ENCODE measurements at regions not wholly inside any gene's neighbourhood (a gene's known extent, or its start where the extent isn't known, plus 50 kb on each side); places are given as distances from the start of the nearest gene placed in this dataset.

DNA sequence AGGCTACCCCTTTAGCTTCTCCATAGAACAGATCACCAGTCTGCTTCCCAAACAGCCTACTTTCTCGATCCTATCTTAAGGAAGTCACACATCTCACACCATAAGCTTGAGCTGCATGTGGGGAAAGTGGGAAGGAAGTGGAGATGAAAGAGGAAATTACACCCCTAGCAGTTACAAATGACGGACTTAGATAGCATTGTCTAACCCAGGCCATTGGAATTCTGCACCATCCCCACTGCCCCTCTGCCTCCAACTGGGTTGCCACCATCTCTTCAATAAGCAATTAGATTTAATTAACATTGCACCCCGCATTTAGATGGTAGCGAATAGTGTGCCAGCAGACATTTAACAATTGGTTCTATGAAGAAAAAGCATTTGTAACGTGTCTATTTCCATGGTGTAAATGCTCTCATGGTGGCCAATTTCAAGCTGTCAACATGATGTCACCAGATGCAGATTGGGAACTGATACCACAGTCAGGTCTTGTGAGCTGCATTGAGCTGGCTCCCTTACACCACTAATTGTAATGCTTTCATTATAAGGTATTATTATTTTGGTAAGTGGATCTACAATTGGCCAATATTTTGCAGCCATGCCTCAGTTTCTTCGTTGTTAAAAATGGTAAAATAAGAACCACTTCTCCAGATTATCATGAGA lies 124.7 kb downstream of the CD24 start:
- H3K27me3 Mint-ChIP-seq = no peaks in the 10 kb centered on the region
- peaks cover 3% of the 10 kb centered on the region for H3K9me3 Mint-ChIP-seq
- H3K27ac Mint-ChIP-seq = peak overlapping the region; percentile 87
- no peak overlapping the region for H3K4me3 Mint-ChIP-seq
- H3K36me3 Mint-ChIP-seq = no peaks in the 10 kb centered on the region
- peaks cover 41% of the 10 kb centered on the region for H3K4me1 Mint-ChIP-seq
- DNase-seq (ENCODE audit: low spot score in 2 of 2) (no peak), ATAC-seq (ENCODE audit: low read depth) (peak; percentile 75)

DNA sequence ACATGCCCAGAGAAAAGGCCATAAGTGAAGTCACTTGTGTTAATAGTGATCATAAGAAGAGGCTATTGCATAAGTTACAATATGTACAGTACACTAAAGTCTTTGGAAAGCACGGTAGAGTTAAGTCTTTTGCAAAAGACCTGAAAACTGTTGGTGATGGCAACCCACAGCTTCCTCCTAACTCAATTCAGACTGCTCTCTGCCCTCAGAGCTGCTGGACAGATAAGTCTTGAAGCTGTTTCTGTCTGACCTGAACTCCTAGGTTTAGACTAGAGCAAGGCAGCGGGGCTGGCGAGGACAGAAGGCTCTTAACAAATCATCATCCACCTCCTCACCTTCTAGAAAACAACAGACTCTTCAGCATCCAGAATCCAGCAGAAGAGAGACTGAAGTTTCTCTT lies 125.4 kb downstream of the CD24 start:
- DNase-seq (ENCODE audit: low spot score in 2 of 2) (no peak), ATAC-seq (ENCODE audit: low read depth) (no peak)
- H3K27ac Mint-ChIP-seq = peak overlapping the region; percentile 87
- peaks cover 3% of the 10 kb centered on the region for H3K9me3 Mint-ChIP-seq
- no peak overlapping the region for H3K4me3 Mint-ChIP-seq
- no peaks in the 10 kb centered on the region for H3K36me3 Mint-ChIP-seq
- no peaks in the 10 kb centered on the region for H3K27me3 Mint-ChIP-seq
- H3K4me1 Mint-ChIP-seq = peaks cover 42% of the 10 kb centered on the region

DNA sequence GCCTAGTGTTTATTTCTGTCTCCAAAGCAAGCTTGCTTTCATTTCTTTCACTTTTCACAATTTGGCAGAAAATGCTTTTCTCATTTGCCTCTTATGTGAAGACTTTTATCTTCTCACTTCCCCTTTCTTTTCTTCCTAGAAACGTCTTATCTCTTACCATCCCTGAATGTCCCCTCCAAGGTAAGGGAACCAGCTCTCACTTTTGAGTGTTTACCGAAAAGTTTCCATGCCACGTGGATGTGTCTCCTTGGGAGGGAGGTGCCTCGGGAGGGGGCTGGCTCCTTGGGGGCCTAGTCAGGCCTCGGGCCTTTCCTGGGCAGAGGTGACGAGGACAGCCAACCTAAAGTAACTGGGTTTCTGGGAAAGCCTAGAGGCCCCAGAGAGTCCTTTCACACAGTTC lies 127.4 kb downstream of the CD24 start:
- DNase-seq (ENCODE audit: low spot score in 2 of 2) (no peak), ATAC-seq (ENCODE audit: low read depth) (peak; percentile 51)
- no peaks in the 10 kb centered on the region for H3K9me3 Mint-ChIP-seq
- no peaks in the 10 kb centered on the region for H3K27me3 Mint-ChIP-seq
- peaks cover 47% of the 10 kb centered on the region for H3K4me1 Mint-ChIP-seq
- H3K36me3 Mint-ChIP-seq = no peaks in the 10 kb centered on the region
- peak overlapping the region; percentile 87 for H3K27ac Mint-ChIP-seq
- peak overlapping the region; percentile 62 for H3K4me3 Mint-ChIP-seq

DNA sequence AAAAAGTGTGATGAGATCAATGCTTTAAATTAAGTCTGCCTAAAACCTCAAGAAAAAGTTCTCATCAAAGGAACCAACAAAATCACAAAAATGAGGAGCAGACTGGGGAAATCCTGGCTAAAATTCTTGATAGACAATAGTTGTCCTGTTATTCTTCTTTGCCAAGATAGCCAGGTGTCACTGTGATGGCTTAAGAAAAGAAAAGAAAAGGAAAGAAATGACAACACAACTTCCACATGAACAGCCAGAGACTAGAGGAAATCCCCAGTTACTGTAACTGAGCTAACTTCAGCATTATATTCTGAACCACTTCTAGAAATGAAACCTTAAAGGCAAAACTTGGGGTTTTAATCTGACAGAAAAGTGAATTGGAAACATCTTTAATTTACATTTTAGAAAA lies 129.6 kb downstream of the CD24 start:
- H3K9me3 Mint-ChIP-seq = no peaks in the 10 kb centered on the region
- peak; percentile 71 for ATAC-seq (ENCODE audit: low read depth)

DNA sequence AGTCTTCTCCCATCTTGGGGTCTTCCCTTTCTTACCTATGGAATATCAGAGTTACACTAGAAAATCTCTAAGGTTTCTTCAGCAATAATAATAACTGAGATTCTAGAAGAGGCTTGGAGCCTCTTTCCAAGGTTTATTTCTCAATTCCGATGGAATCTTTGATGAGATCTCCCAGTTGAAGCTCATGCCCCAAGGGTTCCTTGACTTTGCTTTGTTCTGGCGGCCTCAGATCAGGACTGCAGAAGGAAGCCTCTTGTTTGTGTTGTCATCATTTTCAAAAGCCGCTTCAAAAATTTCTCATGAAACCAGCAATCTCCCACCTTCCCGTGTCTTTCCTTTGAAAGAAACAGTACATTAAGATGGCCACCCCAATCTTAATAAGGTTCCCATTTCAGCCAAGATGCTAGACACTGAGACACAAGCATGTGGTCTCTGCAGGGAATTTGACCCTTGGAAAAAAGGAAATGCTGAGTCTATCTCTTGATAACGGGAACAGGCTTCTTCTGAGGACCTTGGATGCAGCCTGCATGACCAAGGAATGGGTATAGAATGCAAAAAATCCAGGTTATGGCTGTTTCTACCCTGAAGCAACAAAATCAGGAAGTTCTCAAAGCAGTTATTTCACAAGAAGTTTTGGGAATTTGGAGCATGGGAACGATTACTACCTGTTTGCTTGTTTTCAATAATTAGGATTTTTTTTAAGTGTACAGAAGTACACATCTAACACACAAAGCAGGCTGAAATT lies 141.6 kb downstream of the CD24 start:
- ATAC-seq (ENCODE audit: low read depth) = no peak
- Mint-ChIP-seq H3K27ac (no peak overlapping the region), H3K36me3 (peaks cover 4% of the 10 kb centered on the region), H3K9me3 (peaks cover 5% of the 10 kb centered on the region), H3K4me1 (no peaks in the 10 kb centered on the region), H3K27me3 (no peaks in the 10 kb centered on the region), H3K4me3 (no peak overlapping the region)
- DNase-seq (ENCODE audit: low spot score in 2 of 2) = no peak

More for the DNA sequence above, 129.6 kb downstream of the CD24 start:
- H3K36me3 Mint-ChIP-seq = no peaks in the 10 kb centered on the region
- H3K27me3 Mint-ChIP-seq = no peaks in the 10 kb centered on the region
- peak overlapping the region; percentile 84 for H3K27ac Mint-ChIP-seq
- H3K4me3 Mint-ChIP-seq = peak overlapping the region; percentile 9
- DNase-seq (ENCODE audit: low spot score in 2 of 2) = peak in 1 of 2 donors; percentile 12
- peaks cover 45% of the 10 kb centered on the region for H3K4me1 Mint-ChIP-seq

DNA sequence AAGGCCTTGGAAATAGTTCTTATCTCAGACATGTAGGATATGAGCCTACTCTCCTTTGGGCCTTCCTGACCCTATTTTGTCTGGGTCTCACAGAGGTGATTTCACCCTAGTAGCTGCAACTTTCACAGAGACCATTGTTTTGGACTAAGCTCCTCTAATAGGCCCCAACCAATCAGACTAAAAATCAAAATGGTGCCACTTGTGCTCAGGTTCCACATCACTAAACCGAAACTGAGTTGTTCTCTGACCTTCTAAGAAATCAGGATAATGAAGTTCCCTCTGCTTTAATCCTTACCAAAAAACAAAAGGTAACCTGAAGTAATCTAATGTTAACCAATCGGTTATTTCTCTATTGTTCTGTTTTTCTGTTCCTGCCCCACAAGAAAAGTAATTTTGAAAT lies 143.6 kb downstream of the CD24 start:
- H3K4me1 Mint-ChIP-seq = peaks cover 3% of the 10 kb centered on the region
- DNase-seq (ENCODE audit: low spot score in 2 of 2) = no peak
- peak overlapping the region; percentile 45 for H3K27ac Mint-ChIP-seq
- peaks cover 6% of the 10 kb centered on the region for H3K36me3 Mint-ChIP-seq
- H3K9me3 Mint-ChIP-seq = peaks cover 6% of the 10 kb centered on the region
- H3K4me3 Mint-ChIP-seq = no peak overlapping the region
- H3K27me3 Mint-ChIP-seq = no peaks in the 10 kb centered on the region
- no peak for ATAC-seq (ENCODE audit: low read depth)

DNA sequence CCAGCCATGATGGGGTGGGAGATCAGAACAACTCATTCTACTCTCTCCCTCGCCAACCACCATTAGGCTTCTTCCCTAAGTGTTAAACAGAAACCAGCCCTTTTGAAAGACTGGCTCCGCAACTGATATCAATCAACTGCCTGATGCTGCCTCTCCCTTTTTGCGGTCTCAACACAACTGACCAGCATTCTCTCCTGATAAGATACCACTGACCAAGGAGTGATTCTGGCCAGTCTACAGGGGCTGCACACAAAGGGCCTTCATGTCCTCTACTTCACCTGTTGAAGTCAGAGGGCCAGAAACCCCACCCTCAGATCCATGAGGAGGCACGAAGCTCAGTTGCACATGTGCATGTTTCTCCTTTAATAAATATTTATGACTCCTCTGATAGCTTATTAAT lies 145.1 kb downstream of the CD24 start:
- Mint-ChIP-seq H3K27ac (no peak overlapping the region), H3K27me3 (no peaks in the 10 kb centered on the region), H3K4me3 (no peak overlapping the region), H3K36me3 (peaks cover 4% of the 10 kb centered on the region), H3K4me1 (peaks cover 3% of the 10 kb centered on the region), H3K9me3 (peaks cover 6% of the 10 kb centered on the region)
- DNase-seq (ENCODE audit: low spot score in 2 of 2) = no peak
- no peak for ATAC-seq (ENCODE audit: low read depth)

DNA sequence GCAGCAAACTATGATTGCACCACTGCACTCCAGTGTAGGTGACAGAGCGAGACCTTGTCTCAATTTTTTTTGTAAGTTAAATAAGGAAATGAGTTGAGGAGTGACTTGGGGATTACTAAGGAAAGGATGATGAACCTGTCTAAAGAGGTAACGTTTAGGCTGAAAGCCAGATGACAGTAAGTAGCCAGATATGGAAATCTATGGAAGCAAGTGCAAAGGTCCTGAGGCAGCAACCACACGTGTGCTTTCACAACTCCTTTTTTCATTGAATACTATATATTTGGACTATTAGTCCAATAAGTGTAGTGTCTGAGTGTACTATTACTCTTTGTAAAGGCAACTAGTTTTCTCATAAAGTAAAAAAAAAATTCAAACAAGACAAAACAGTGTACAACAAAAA lies 147.4 kb downstream of the CD24 start:
- Mint-ChIP-seq H3K4me1 (peaks cover 3% of the 10 kb centered on the region), H3K9me3 (peaks cover 6% of the 10 kb centered on the region), H3K36me3 (peaks cover 4% of the 10 kb centered on the region), H3K4me3 (no peak overlapping the region), H3K27ac (no peak overlapping the region), H3K27me3 (no peaks in the 10 kb centered on the region)
- ATAC-seq (ENCODE audit: low read depth) (no peak), DNase-seq (ENCODE audit: low spot score in 2 of 2) (no peak)

DNA sequence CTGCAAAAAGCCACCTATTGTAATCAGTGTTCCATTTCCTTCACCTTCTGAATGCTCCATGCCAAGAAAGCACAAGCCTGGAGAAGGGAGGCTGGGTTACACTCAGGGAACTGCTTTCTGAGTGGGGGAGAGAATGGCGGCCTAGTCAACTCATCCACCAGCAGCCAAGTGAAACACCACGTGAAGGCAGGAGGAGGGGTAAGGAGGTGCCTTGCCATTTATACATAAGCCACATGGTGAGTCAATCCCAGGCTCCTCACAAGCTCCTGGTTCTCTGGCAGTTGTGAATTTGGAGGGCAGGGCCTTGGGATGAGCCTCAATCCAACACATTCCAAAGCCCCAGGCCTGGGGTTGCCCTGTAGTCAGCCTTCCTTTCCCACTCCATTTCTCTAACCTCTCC lies 149.4 kb downstream of the CD24 start:
- H3K4me3 Mint-ChIP-seq = no peak overlapping the region
- no peak overlapping the region for H3K27ac Mint-ChIP-seq
- peaks cover 4% of the 10 kb centered on the region for H3K36me3 Mint-ChIP-seq
- no peaks in the 10 kb centered on the region for H3K27me3 Mint-ChIP-seq
- peaks cover 6% of the 10 kb centered on the region for H3K9me3 Mint-ChIP-seq
- ATAC-seq (ENCODE audit: low read depth) = no peak
- no peak for DNase-seq (ENCODE audit: low spot score in 2 of 2)
- peaks cover 4% of the 10 kb centered on the region for H3K4me1 Mint-ChIP-seq

DNA sequence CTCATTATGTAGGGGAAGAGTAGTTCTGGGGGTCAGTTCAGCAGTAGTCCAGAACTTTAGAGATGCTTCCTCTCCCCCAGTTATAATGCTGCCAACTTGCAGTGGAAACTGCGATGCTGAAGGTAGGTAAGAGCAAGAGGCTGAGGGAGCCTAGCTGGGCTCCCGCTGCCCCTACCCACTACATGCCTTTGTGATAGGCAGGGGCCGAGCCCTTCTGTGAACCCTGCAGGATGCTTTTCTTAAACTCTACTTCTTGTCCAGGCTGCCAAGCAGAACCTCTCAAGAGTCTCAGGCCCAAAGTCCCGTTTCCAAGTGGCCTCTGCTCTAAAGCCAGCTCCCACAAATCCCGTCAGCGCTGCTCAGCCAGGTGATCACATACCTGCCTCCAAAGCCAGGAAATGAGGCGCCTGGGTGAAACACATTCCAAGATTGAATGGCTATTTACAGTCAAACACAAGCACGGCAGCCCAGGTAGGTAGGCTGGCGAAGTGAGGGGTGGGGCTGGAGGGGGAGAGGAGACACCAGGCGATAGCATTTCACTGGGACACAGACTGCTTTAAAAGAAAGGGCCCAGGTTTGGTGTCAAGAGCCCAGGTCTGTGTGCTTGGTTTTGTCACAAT lies 150.7 kb downstream of the CD24 start:
- H3K27me3 Mint-ChIP-seq = no peaks in the 10 kb centered on the region
- H3K4me1 Mint-ChIP-seq = peaks cover 4% of the 10 kb centered on the region
- no peak overlapping the region for H3K27ac Mint-ChIP-seq
- ATAC-seq (ENCODE audit: low read depth) (no peak), DNase-seq (ENCODE audit: low spot score in 2 of 2) (no peak)
- peaks cover 4% of the 10 kb centered on the region for H3K36me3 Mint-ChIP-seq
- peaks cover 3% of the 10 kb centered on the region for H3K9me3 Mint-ChIP-seq
- no peak overlapping the region for H3K4me3 Mint-ChIP-seq

DNA sequence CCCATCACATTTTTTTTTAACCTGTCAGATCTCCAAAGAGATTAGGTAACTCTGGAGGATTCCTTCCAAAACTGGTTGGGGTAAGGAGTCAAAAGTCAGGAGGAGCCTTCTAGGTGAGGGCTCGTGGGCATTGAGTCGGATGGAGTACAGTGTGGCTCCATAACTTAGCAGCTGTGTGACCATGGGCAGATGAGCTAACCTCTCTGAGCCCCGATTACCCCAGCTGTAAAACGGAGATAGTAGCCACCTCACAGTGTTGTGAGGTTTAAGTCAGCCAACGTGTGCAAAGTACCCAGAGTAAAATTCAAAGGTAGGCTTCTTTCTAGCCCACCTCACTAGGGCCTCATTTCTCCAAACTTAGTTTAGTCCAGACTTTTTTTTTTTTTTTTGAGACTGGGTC lies 151.5 kb downstream of the CD24 start:
- no peak overlapping the region for H3K27ac Mint-ChIP-seq
- peaks cover 3% of the 10 kb centered on the region for H3K36me3 Mint-ChIP-seq
- ATAC-seq (ENCODE audit: low read depth) (no peak), DNase-seq (ENCODE audit: low spot score in 2 of 2) (no peak)
- no peaks in the 10 kb centered on the region for H3K27me3 Mint-ChIP-seq
- H3K4me3 Mint-ChIP-seq = no peak overlapping the region
- peaks cover 4% of the 10 kb centered on the region for H3K4me1 Mint-ChIP-seq
- peaks cover 3% of the 10 kb centered on the region for H3K9me3 Mint-ChIP-seq

DNA sequence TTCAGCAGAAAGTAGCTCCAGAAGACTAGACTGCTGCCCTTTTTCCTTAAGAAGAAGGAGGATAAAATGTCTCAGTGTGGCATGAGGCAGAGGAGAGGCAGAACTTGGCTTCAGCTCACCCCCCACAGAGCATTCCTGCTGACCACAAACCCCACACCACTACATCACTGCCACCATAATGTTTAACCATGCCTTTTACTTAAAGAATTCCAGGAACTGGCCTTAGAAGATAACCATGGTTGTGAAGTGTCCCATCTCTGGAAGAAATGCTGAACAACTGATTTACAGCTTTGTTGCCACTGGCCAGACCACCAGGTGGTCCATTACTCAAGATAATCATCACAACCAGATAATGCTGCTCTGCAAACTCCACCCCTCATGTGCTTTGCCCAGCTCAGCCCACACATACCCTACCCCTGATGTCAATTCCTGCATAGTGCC lies 154.1 kb downstream of the CD24 start:
- H3K27ac Mint-ChIP-seq = no peak overlapping the region
- ATAC-seq (ENCODE audit: low read depth) (no peak), DNase-seq (ENCODE audit: low spot score in 2 of 2) (no peak)
- H3K9me3 Mint-ChIP-seq = no peaks in the 10 kb centered on the region
- H3K27me3 Mint-ChIP-seq = no peaks in the 10 kb centered on the region
- peaks cover 2% of the 10 kb centered on the region for H3K4me1 Mint-ChIP-seq
- no peaks in the 10 kb centered on the region for H3K36me3 Mint-ChIP-seq
- H3K4me3 Mint-ChIP-seq = no peak overlapping the region

DNA sequence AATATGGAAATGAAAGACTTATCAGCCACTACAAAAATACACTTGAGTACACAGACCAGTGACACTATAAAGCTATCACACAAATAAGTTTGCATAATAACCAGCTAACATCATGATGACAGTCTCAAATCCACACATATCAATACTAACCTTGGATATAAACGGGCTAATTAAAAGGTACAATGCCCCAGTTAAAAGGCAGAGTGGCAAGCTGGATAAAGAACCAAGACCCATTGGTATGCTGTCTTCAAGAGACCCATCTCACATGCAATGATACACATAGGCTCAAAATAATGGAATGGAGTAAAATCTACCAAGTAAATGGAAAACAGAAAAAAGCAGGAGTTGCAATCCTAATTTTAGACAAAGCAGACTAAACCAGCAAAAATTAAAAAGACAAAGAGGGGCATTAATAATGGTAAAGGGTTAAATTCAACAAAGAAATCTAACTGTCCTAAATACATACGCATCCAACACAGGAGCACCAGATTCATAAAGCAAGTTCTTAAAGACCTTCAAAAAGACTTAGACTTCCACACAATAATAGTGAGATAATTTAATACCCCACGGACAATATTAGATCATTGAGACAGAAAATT lies 163.3 kb downstream of the CD24 start:
- no peak for DNase-seq (ENCODE audit: low spot score in 2 of 2)
- Mint-ChIP-seq H3K36me3 (peaks cover 26% of the 10 kb centered on the region), H3K9me3 (peaks cover 25% of the 10 kb centered on the region)

DNA sequence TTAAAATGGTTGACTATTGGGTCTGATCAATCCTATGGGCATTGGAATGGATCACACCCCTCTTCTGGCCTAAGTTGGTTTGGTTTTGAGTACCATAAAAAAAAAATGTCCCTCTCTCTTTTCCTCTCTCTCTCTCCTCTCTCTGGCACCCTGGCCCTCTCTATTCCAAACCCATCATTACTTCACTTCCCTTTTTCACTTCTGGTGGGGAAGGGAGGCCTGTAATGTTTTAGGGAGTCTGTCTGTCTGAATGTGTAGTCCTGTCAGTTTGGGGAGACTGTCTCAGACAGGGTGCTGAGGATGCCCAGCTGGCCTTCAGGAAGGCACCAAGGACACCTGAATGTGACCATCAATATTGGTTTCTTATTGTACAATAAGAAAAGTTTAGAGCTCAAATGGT lies 165.8 kb downstream of the CD24 start:
- Mint-ChIP-seq H3K27me3 (no peaks in the 10 kb centered on the region), H3K4me1 (peaks cover 4% of the 10 kb centered on the region), H3K9me3 (peaks cover 25% of the 10 kb centered on the region), H3K36me3 (peaks cover 26% of the 10 kb centered on the region), H3K27ac (no peak overlapping the region), H3K4me3 (no peak overlapping the region)
- DNase-seq (ENCODE audit: low spot score in 2 of 2) = no peak
- no peak for ATAC-seq (ENCODE audit: low read depth)

More for the DNA sequence above, 163.3 kb downstream of the CD24 start:
- ATAC-seq (ENCODE audit: low read depth) = no peak
- Mint-ChIP-seq H3K27me3 (no peaks in the 10 kb centered on the region), H3K27ac (no peak overlapping the region), H3K4me1 (no peaks in the 10 kb centered on the region), H3K4me3 (no peak overlapping the region)
